Fibroblast of lung (primary cell): ENCODE measurements at regions not wholly inside any gene's neighbourhood (a gene's known extent, or its start where the extent isn't known, plus 50 kb on each side); places are given as distances from the start of the nearest gene placed in this dataset.

Experiments
- EZH2 ChIP-seq: IDR thresholded peaks from 2 replicates; pipeline ENCODE4 v1.5.1; 2012; ENCODE audit warnings: low read length, control low read depth, mild to moderate bottlenecking; ENCODE audit errors: missing control alignments
- TF ChIP-seq, protein P1 (sequence below), 2 donors: IDR thresholded peaks in 1 of 2; conservative IDR thresholded peaks in 1 of 2; 1 replicate in 1 of 2; 2 replicates in 1 of 2; pipeline ENCODE4 v1.5.1; 2011 to 2012; ENCODE audit warnings: low read length in 2 of 2, control low read depth in 1 of 2, inconsistent platforms in 1 of 2, low read depth in 1 of 2, mild to moderate bottlenecking in 1 of 2

DNA sequence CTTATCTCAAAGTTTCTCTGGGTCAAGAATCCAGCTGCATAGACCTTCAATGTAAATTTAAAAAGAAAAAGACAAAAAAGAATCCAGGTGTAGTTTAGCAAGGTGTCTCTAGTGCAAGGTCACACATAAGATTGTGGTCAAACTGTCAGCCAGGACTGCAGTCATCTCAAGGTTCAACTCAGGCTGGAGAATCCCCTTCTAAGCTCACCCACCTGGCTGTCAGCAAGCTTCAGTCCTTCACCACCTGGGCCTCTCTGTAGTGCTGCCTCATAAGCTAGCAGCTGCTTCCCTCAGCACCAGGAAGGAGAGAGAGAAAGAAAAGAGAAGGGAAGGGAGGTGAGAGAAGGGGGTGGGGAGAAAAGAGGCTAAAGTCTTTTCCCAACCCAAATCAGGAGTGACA is 146.7 kb downstream of the ACTL7B start:
- TF ChIP-seq, protein P1, sequence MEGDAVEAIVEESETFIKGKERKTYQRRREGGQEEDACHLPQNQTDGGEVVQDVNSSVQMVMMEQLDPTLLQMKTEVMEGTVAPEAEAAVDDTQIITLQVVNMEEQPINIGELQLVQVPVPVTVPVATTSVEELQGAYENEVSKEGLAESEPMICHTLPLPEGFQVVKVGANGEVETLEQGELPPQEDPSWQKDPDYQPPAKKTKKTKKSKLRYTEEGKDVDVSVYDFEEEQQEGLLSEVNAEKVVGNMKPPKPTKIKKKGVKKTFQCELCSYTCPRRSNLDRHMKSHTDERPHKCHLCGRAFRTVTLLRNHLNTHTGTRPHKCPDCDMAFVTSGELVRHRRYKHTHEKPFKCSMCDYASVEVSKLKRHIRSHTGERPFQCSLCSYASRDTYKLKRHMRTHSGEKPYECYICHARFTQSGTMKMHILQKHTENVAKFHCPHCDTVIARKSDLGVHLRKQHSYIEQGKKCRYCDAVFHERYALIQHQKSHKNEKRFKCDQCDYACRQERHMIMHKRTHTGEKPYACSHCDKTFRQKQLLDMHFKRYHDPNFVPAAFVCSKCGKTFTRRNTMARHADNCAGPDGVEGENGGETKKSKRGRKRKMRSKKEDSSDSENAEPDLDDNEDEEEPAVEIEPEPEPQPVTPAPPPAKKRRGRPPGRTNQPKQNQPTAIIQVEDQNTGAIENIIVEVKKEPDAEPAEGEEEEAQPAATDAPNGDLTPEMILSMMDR (conservative IDR thresholded peaks at IDR 0.05 in 1 of 2, IDR thresholded peaks at IDR 0.05 in 1 of 2; ENCODE audit: low read depth in 1 of 2, low read length in 2 of 2), result no peak
- no peak for TF ChIP-seq EZH2
